Retinal pigment epithelial cell (primary cell): ENCODE measurements at regions not wholly inside any gene's neighbourhood (a gene's known extent, or its start where the extent isn't known, plus 50 kb on each side); places are given as distances from the start of the nearest gene placed in this dataset.
"Not testable (repeated sequence)": the region's sequence is repeated elsewhere in the genome, so short reads cannot be mapped to it uniquely, and the experiment has no call there.

Experiments
- DNase-seq: peaks from one replicate; pipeline ENCODE4 v3.0.0-alpha.2; 2010; ENCODE audit warnings: low read depth
- H3K4me3 ChIP-seq: 2 replicates; pipeline ENCODE4 v1.5.1; 2011; ENCODE audit warnings: mild to moderate bottlenecking, low read length, control low read depth, moderate library complexity
- CTCF ChIP-seq: conservative IDR thresholded peaks from 2 replicates; pipeline ENCODE4 v1.5.1; 2011; ENCODE audit warnings: low read depth, low read length, control low read depth, inconsistent platforms

- TF ChIP-seq CTCF, result no peak
- no peak overlapping the region for H3K4me3 ChIP-seq
- DNase-seq, result no peak
Measured at GRCh38 chr18:61643884-61644647, 248.7 kb downstream of the RNF152 start.

- no peak for DNase-seq
- TF ChIP-seq CTCF, result no peak
- H3K4me3 ChIP-seq, result no peak overlapping the region
Measured at GRCh38 chr18:61639886-61640285, 252.9 kb downstream of the RNF152 start.

GRCh38 chr18:61637905-61638595 lies 254.8 kb downstream of the RNF152 start:
- DNase-seq, result no peak
- no peak overlapping the region for H3K4me3 ChIP-seq
- no peak for TF ChIP-seq CTCF

- DNase-seq, result no peak
- H3K4me3 ChIP-seq, result no peak overlapping the region
- peak; percentile 12 for TF ChIP-seq CTCF
Measured at GRCh38 chr18:61637319-61637718, 255.5 kb downstream of the RNF152 start.

GRCh38 chr18:61635901-61636528 lies 256.8 kb downstream of the RNF152 start:
- DNase-seq, result no peak
- TF ChIP-seq CTCF, result peak; percentile 96

GRCh38 chr18:61628085-61628484 lies 264.7 kb downstream of the RNF152 start:
- TF ChIP-seq CTCF, result no peak
- H3K4me3 ChIP-seq, result no peak overlapping the region
- no peak for DNase-seq

More at GRCh38 chr18:61635901-61636528, 256.8 kb downstream of the RNF152 start:
- H3K4me3 ChIP-seq, result no peak overlapping the region

- DNase-seq, result not testable (repeated sequence)
Measured at GRCh38 chr18:61624631-61625030, 268.2 kb downstream of the RNF152 start.

More at GRCh38 chr18:61624631-61625030, 268.2 kb downstream of the RNF152 start:
- not testable (repeated sequence) for H3K4me3 ChIP-seq
